Aorta (tissue), 5 donors: ENCODE measurements at regions not wholly inside any gene's neighbourhood (a gene's known extent, or its start where the extent isn't known, plus 50 kb on each side); places are given as distances from the start of the nearest gene placed in this dataset.

ENCODE experiments used
- ATAC-seq: fragments of 200-7000 bp; cut with Tn5 transposase; one replicate; pipeline ENCODE4 v1.9.1; 2022; ENCODE audit warnings: moderate library complexity; ENCODE audit not compliant: low FRiP score
- DNase-seq, 2 donors: peaks; one replicate each; pipeline ENCODE4 v3.0.0-alpha.2; 2020
- H3K27ac ChIP-seq, 2 donors: one replicate each; pipeline ENCODE4 v1.5.1; 2013; ENCODE audit warnings: low read length in 2 of 2, mild to moderate bottlenecking in 2 of 2, moderate library complexity in 2 of 2, control low read depth in 1 of 2, inconsistent platforms in 1 of 2, low read depth in 1 of 2
- H3K27me3 ChIP-seq, 2 donors: one replicate each; pipeline ENCODE4 v1.6.1; 2013; ENCODE audit warnings: control low read depth in 1 of 2, low read length in 1 of 2, mild to moderate bottlenecking in 1 of 2, moderate library complexity in 1 of 2; ENCODE audit not compliant: insufficient read depth in 2 of 2, control insufficient read depth in 1 of 2
- H3K36me3 ChIP-seq, 2 donors: one replicate each; pipeline ENCODE4 v1.6.1; 2013; ENCODE audit warnings: control low read depth in 1 of 2, low read length in 1 of 2, mild to moderate bottlenecking in 1 of 2; ENCODE audit not compliant: insufficient read depth in 2 of 2, control insufficient read depth in 1 of 2
- H3K4me1 ChIP-seq, 2 donors: one replicate each; pipeline ENCODE4 v1.6.1; 2013; ENCODE audit warnings: low read length in 2 of 2, control low read depth in 1 of 2, mild to moderate bottlenecking in 1 of 2, moderate library complexity in 1 of 2; ENCODE audit not compliant: insufficient read depth in 2 of 2, control insufficient read depth in 1 of 2
- H3K4me3 ChIP-seq, 2 donors: one replicate each; pipeline ENCODE4 v1.5.1; 2013; ENCODE audit warnings: low read length in 2 of 2, control low read depth in 1 of 2, mild to moderate bottlenecking in 1 of 2
- H3K9me3 ChIP-seq: one replicate; pipeline ENCODE4 v1.6.1; 2013; ENCODE audit warnings: mild to moderate bottlenecking, low read length; ENCODE audit not compliant: control insufficient read depth
- WGBS, 2 donors: extraction: QIAGEN DNeasy Blood & Tissue Kit; methylation state at CpG; one replicate each; pipeline ENCODE4 v1.1.7; 2013; 5-methylcytosine and 5-hydroxymethylcytosine counted together
- intact Hi-C, 2 donors: fragments of 100-400 bp; cut with DNase I; formaldehyde crosslinking; loops; one replicate each; pipeline versions ENCODE4 v1.14.2 to v1.15.0; 2022
- donor health status: healthy with polysubstance abuse.
- donor health status: Bipolar disorder and iron deficiency.
- donor health status: DM: no; HTN: no; CAD: no.
- donor health status: DM: no; HTN: no; CAD: no.
- donor health status: DM: yes; HTN: yes; CAD: no.

DNA sequence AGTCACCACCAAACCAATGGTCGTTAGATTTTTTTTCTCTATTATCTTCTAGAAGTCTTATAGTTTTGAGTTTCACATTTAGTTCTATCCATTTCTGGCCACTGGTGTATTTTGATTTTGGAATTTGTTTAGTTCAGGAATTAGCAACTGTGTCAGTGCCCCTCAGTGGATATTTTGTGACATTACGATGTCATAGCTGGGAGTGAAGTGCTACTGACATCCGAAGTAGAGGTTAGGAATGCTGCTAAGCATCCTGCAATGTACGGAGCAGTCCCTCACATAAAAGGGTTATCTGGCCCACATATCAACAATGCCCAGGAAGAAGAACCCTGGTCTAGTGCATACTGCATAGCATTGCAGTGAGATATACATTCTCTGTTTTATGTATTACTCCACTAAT is 157.4 kb upstream of the RGPD4 start:
- DNase-seq (no peak), ATAC-seq (peak; percentile 33)
- Histone ChIP-seq H3K36me3 (no peaks in the 10 kb centered on the region), H3K9me3 (peaks cover 3% of the 10 kb centered on the region), H3K27me3 (no peaks in the 10 kb centered on the region), H3K4me3 (no peak overlapping the region), H3K4me1 (no peaks in the 10 kb centered on the region), H3K27ac (no peak overlapping the region)
- intact Hi-C loops, result loop anchor here in 1 of 2 donors (10.0 kb wide), 1 partner anchor 1025 kb away; no protein-coding TSS in a partner anchor
- 10 to 12% methylated on average over 4 of the region's 4 CpGs for WGBS, 2 donors

DNA sequence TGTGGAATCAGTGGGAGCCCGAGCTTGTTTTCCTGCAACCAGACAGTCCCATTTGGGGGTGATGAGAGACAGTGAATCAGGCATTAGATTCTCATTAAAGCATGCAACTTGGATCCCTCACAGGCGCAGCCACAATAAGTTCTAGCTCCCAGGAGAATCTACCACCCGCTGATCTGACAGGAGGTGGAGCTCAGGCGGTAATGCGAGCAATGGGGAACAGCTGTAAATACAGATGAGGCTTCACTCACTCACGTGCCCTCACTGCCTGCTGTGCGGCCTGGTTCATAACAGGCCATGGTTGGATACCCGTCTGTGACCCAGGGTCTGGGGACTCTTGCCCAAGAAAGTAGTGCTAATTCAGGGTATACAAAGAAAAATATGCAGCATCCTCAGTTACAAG is 144.8 kb upstream of the RGPD4 start:
- H3K27ac ChIP-seq, result no peak overlapping the region
- H3K36me3 ChIP-seq, result no peaks in the 10 kb centered on the region
- no peak for DNase-seq
- ATAC-seq, result no peak
- WGBS, 2 donors, result 92% methylated on average over 8 of the region's 8 CpGs
- intact Hi-C loops, result no loop called here
- H3K4me3 ChIP-seq, result no peak overlapping the region
- peaks cover 0 to 5% of the 10 kb centered on the region in 2 donors for H3K4me1 ChIP-seq
- H3K9me3 ChIP-seq, result no peaks in the 10 kb centered on the region
- no peaks in the 10 kb centered on the region for H3K27me3 ChIP-seq

DNA sequence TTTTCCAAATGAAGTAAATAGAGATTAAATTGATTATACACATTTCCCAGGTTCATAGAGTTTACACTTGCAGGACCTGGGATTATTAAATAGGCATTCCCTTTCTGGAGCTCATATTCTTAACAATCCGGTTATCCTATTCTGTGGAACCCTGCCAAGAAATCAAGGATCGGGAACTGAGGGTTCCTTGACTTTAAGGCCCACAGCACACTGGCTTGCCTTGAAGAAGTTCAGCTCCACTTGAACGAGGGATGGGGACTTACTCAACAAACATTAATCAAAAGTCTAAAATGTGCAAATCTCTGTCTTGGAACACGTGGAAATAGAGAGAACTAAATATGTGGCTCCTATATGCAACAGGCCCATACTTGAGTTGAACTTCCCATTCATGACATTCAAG is 142.3 kb upstream of the RGPD4 start:
- H3K36me3 ChIP-seq, result no peaks in the 10 kb centered on the region
- H3K27ac ChIP-seq, result no peak overlapping the region
- no peaks in the 10 kb centered on the region for H3K27me3 ChIP-seq
- no peak for ATAC-seq
- H3K9me3 ChIP-seq, result no peaks in the 10 kb centered on the region
- 77 to 82% methylated on average over 4 of the region's 4 CpGs for WGBS, 2 donors
- DNase-seq, result no peak
- intact Hi-C loops, result no loop called here
- peaks cover 0 to 5% of the 10 kb centered on the region in 2 donors for H3K4me1 ChIP-seq
- H3K4me3 ChIP-seq, result no peak overlapping the region

DNA sequence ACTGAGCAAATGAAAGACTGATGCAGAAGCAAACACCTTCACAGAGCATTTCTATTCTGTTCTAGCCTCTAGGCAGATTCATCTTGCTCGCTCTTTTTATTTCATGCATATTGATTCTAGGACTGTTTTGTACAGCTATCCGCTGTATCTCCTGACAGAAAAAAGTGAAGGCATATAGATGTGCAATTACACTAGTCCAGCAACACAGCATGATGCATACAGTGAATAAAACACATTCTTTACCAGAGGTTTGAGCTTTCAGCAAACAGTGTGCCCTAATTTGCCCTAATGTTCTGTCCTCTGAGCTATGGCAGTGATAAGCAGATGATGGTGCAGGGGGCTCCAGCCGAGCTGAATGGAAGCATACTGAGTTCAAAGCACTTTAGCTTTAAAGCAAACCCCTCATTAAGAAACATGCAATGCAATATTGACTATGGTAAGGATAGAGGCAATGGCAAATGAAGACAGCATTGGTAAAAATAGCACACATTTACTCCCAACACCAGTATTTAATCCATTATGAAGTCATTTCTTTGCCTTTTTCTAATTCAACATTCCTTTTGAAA is 141.2 kb upstream of the RGPD4 start:
- ATAC-seq (no peak), DNase-seq (no peak)
- H3K27ac ChIP-seq, result no peak overlapping the region
- 88 to 92% methylated on average over 3 of the region's 3 CpGs for WGBS, 2 donors
- H3K9me3 ChIP-seq, result no peaks in the 10 kb centered on the region
- no peak overlapping the region for H3K4me3 ChIP-seq
- H3K36me3 ChIP-seq, result no peaks in the 10 kb centered on the region
- no peaks in the 10 kb centered on the region for H3K27me3 ChIP-seq
- H3K4me1 ChIP-seq, result no peaks in the 10 kb centered on the region
- intact Hi-C loops, result no loop called here

DNA sequence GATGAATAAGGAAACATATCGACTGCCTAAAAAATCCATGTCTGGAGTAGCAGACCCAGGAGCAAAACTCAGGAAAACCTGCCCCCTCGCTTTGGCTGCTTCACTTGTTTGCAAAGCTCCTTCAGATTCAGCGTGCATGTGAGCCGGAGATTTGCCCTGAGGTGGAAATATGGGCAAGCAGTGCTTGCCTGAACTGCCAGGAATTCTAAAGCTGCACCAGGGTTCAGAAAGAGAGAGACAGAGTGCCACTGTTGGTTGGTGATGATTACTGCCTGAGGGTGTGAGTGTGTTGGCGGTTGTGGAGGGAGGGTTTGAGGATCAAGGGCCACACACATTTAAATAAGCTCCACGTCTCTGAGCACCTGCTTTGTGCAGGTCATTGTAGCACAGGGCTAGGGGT is 139.6 kb upstream of the RGPD4 start:
- Histone ChIP-seq H3K4me1 (no peaks in the 10 kb centered on the region), H3K4me3 (no peak overlapping the region), H3K27me3 (no peaks in the 10 kb centered on the region), H3K9me3 (no peaks in the 10 kb centered on the region), H3K36me3 (no peaks in the 10 kb centered on the region), H3K27ac (no peak overlapping the region)
- DNase-seq (no peak), ATAC-seq (no peak)
- WGBS, 2 donors, result 73 to 78% methylated on average over 6 of the region's 6 CpGs
- intact Hi-C loops, result no loop called here

DNA sequence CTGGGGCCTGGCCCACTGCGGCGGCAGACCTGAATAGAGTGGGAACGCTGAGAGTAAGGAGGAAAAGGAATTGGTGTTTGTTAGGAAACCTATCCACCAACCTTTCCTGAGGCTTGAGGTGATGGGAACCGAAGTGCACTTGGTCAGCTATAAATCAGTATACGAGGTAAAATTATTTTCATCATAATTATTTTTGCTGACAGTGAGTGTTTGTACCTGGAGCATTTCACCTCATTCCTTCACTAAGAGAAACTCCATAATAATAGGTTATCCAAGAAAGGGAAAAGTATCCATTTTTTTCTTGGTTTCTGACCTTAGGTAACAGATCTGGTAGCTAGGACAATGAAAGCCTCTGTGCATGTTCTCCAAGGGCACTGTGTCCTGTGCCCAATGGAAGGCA is 138.6 kb upstream of the RGPD4 start:
- ATAC-seq, result no peak
- WGBS, 2 donors, result 97 to 98% methylated on average over 5 of the region's 5 CpGs
- H3K4me1 ChIP-seq, result no peaks in the 10 kb centered on the region

DNA sequence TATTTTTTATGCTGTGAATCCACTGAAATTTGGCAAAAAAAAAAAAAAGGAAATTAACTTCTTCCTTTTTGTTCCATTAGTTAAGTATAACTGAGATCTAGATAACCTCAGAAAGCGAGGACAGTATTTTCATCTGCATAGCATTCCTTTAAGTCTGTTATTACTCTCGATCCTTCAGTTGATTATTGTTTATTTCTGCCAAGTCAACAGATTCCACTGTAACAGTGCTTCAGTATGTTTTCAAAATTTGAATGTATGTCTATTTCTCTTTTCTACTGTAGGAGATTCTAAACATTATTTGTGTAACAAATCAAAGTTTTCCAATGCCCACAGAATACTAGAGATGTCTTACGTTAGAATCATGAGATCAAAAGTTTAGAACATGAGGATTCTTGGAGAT is 133.1 kb upstream of the RGPD4 start:
- DNase-seq (no peak), ATAC-seq (no peak)
- intact Hi-C loops, result no loop called here
- Histone ChIP-seq H3K4me3 (no peak overlapping the region), H3K36me3 (no peaks in the 10 kb centered on the region), H3K27me3 (no peaks in the 10 kb centered on the region), H3K9me3 (no peaks in the 10 kb centered on the region), H3K4me1 (no peaks in the 10 kb centered on the region), H3K27ac (no peak overlapping the region)
- WGBS, 2 donors, result 90 to 97% methylated on average over 3 of the region's 3 CpGs

More for the DNA sequence above, 138.6 kb upstream of the RGPD4 start:
- no peaks in the 10 kb centered on the region for H3K27me3 ChIP-seq
- no peaks in the 10 kb centered on the region for H3K36me3 ChIP-seq
- intact Hi-C loops, result no loop called here
- H3K27ac ChIP-seq, result no peak overlapping the region
- no peaks in the 10 kb centered on the region for H3K9me3 ChIP-seq
- H3K4me3 ChIP-seq, result no peak overlapping the region
- DNase-seq, result no peak

DNA sequence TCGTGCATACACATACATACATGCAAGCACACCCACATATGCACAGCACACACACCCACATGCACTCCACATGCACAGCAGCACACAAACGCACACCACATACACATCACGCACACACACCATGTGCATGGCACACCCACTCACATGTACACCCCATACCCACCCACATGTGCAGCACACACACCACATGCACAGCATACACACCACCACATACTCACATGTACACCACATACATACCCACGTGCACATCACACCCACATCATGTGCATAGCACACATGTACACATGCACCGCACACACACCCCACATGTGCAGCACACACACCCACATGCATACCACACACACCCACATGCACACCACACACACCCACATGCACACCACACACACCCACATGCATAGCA is 132.0 kb upstream of the RGPD4 start:
- intact Hi-C loops, result no loop called here
- no peak for DNase-seq
- no peaks in the 10 kb centered on the region for H3K36me3 ChIP-seq
- H3K27me3 ChIP-seq, result no peaks in the 10 kb centered on the region
- no peak overlapping the region for H3K4me3 ChIP-seq
- 92 to 100% methylated on average over 5 of the region's 5 CpGs for WGBS, 2 donors
- ATAC-seq, result no peak
- H3K4me1 ChIP-seq, result no peaks in the 10 kb centered on the region
- H3K9me3 ChIP-seq, result peaks cover 1% of the 10 kb centered on the region
- H3K27ac ChIP-seq, result no peak overlapping the region

DNA sequence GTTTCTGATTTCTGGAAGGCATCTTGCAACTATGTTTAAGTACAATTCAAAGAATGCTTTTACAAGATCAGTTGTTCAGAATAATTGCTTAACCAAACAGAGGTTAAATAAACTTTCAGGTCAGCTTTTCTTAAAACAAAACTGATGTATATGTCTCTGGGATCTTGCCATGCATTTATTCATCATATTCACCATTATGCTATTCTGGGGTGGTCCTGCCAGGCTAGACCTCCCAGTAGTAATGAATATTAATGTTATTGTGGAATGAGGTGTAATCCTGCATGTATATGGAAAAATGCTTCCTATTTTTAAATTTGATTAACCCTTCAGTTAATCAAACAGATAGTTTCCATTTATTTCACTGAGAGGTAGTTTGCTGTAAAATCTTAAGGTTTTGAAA is 129.3 kb upstream of the RGPD4 start:
- Histone ChIP-seq H3K27ac (no peak overlapping the region), H3K4me3 (no peak overlapping the region), H3K4me1 (no peaks in the 10 kb centered on the region), H3K27me3 (no peaks in the 10 kb centered on the region), H3K9me3 (peaks cover 1% of the 10 kb centered on the region), H3K36me3 (no peaks in the 10 kb centered on the region)
- DNase-seq (no peak), ATAC-seq (no peak)
- intact Hi-C loops, result no loop called here
